Thyroid gland (tissue), 4 donors: ENCODE measurements at regions not wholly inside any gene's neighbourhood (a gene's known extent, or its start where the extent isn't known, plus 50 kb on each side); places are given as distances from the start of the nearest gene placed in this dataset.

Experiments
- DNase-seq, 2 donors: peaks; one replicate each; pipeline ENCODE4 v3.0.0-alpha.2; 2019
- H3K27ac ChIP-seq, 3 donors: fragments of 200-600 bp; sonication (generic); 1 replicate in 2 of 3; 2 replicates in 1 of 3; pipeline ENCODE4 v1.5.1; 2016 to 2019; ENCODE audit warnings: mild to moderate bottlenecking in 1 of 3, moderate library complexity in 1 of 3
- H3K27me3 ChIP-seq: fragments of 200-600 bp; sonication (generic); one replicate; pipeline ENCODE4 v1.5.1; 2019
- H3K36me3 ChIP-seq, 2 donors: fragments of 200-600 bp; sonication (generic); one replicate each; pipeline ENCODE4 v1.5.1; 2016 to 2019
- H3K4me1 ChIP-seq, 2 donors: fragments of 200-600 bp; sonication (generic); one replicate each; pipeline ENCODE4 v1.5.1; 2017 to 2019
- H3K4me3 ChIP-seq, 3 donors: fragments of 200-600 bp; sonication (generic); replicated peaks in 1 of 3; 1 replicate in 2 of 3; 2 replicates in 1 of 3; pipeline ENCODE4 v1.5.1; 2016; ENCODE audit warnings: mild to moderate bottlenecking in 1 of 3
- H3K9me3 ChIP-seq: fragments of 200-600 bp; sonication (generic); one replicate; pipeline ENCODE4 v1.5.1; 2017
- CTCF ChIP-seq, 6 experiments: fragments of 200-600 bp in 3 of 6; fragments of 450-650 bp in 3 of 6; sonication (generic) in 3 of 6; IDR thresholded peaks; one replicate each; pipeline ENCODE4 v1.5.1; 2016 to 2019; ENCODE audit warnings: antibody characterized with exemption in 6 of 6, mild to moderate bottlenecking in 2 of 6, inconsistent platforms in 1 of 6, moderate library complexity in 1 of 6
- POLR2A ChIP-seq, 2 donors: fragments of 450-650 bp; IDR thresholded peaks; one replicate each; pipeline ENCODE4 v1.6.1; 2017; ENCODE audit warnings: antibody characterized with exemption in 2 of 2, mild to moderate bottlenecking in 2 of 2, moderate library complexity in 1 of 2
- WGBS, 2 donors: methylation state at CpG; one replicate each; pipeline ENCODE4 v1.1.5; 2017; 5-methylcytosine and 5-hydroxymethylcytosine counted together
- intact Hi-C: fragments of 100-400 bp; cut with DNase I; formaldehyde crosslinking; loops from one replicate; pipeline ENCODE4 v1.15.1; 2023

- H3K9me3 ChIP-seq = no peaks in the 10 kb centered on the region
- H3K27ac ChIP-seq = no peak overlapping the region
- DNase-seq = no peak
- no peaks in the 10 kb centered on the region for H3K4me1 ChIP-seq
- 91 to 92% methylated on average over 2 of the region's 2 CpGs for WGBS, 2 donors
- no peaks in the 10 kb centered on the region for H3K27me3 ChIP-seq
- no peaks in the 10 kb centered on the region for H3K36me3 ChIP-seq
- TF ChIP-seq CTCF (IDR thresholded peaks at IDR 0.05) (no peak), POLR2A (IDR thresholded peaks at IDR 0.05) (no peak)
- no peak overlapping the region for H3K4me3 ChIP-seq
- intact Hi-C loops = no loop called here
Measured at GRCh38 chr3:158976966-158977365, 175.1 kb downstream of the MFSD1 start.

- H3K27me3 ChIP-seq = no peaks in the 10 kb centered on the region
- H3K27ac ChIP-seq = no peak overlapping the region
- no peak for DNase-seq
- intact Hi-C loops = no loop called here
- no peaks in the 10 kb centered on the region for H3K4me1 ChIP-seq
- H3K36me3 ChIP-seq = no peaks in the 10 kb centered on the region
- WGBS, 2 donors = 62 to 75% methylated on average over 4 of the region's 4 CpGs
- no peaks in the 10 kb centered on the region for H3K9me3 ChIP-seq
- TF ChIP-seq CTCF (IDR thresholded peaks at IDR 0.05) = no peak
- no peak for TF ChIP-seq POLR2A (IDR thresholded peaks at IDR 0.05)
- no peak overlapping the region for H3K4me3 ChIP-seq
Measured at GRCh38 chr3:158977497-158977896, 175.6 kb downstream of the MFSD1 start.

GRCh38 chr3:158983216-158984099, 181.6 kb downstream of the MFSD1 start:
- no peaks in the 10 kb centered on the region for H3K4me1 ChIP-seq
- no peaks in the 10 kb centered on the region for H3K9me3 ChIP-seq
- DNase-seq = no peak
- H3K27ac ChIP-seq = no peak overlapping the region
- intact Hi-C loops = no loop called here
- H3K4me3 ChIP-seq = no peak overlapping the region
- no peaks in the 10 kb centered on the region for H3K27me3 ChIP-seq
- WGBS, 2 donors = 76 to 81% methylated on average over 5 of the region's 5 CpGs
- TF ChIP-seq POLR2A (IDR thresholded peaks at IDR 0.05) (no peak), CTCF (IDR thresholded peaks at IDR 0.05) (no peak)
- no peaks in the 10 kb centered on the region for H3K36me3 ChIP-seq

- 21 to 51% methylated on average over 4 to 6 of the region's 6 CpGs for WGBS, 2 donors
- Histone ChIP-seq H3K9me3 (no peaks in the 10 kb centered on the region), H3K27me3 (no peaks in the 10 kb centered on the region), H3K36me3 (no peaks in the 10 kb centered on the region), H3K27ac (no peak overlapping the region), H3K4me3 (no peak overlapping the region), H3K4me1 (no peaks in the 10 kb centered on the region)
- no peak for DNase-seq
- intact Hi-C loops = no loop called here
- TF ChIP-seq CTCF (IDR thresholded peaks at IDR 0.05) (no peak), POLR2A (IDR thresholded peaks at IDR 0.05) (no peak)
Measured at GRCh38 chr3:158991146-158991705, 189.4 kb downstream of the MFSD1 start.

GRCh38 chr3:158992463-158992862, 190.6 kb downstream of the MFSD1 start:
- no peak overlapping the region for H3K27ac ChIP-seq
- intact Hi-C loops = no loop called here
- H3K4me1 ChIP-seq = no peaks in the 10 kb centered on the region
- H3K27me3 ChIP-seq = no peaks in the 10 kb centered on the region
- H3K9me3 ChIP-seq = no peaks in the 10 kb centered on the region
- no peaks in the 10 kb centered on the region for H3K36me3 ChIP-seq
- no peak for DNase-seq
- no peak for TF ChIP-seq POLR2A (IDR thresholded peaks at IDR 0.05)
- TF ChIP-seq CTCF (IDR thresholded peaks at IDR 0.05) = no peak
- no peak overlapping the region for H3K4me3 ChIP-seq
